GM19043 (cell line): ENCODE measurements at regions not wholly inside any gene's neighbourhood (a gene's known extent, or its start where the extent isn't known, plus 50 kb on each side); places are given as distances from the start of the nearest gene placed in this dataset.

Experiments used
- ATAC-seq: cut with Tn5 transposase; IDR thresholded peaks from one replicate; pipeline ENCODE4 v1.9.1; 2021; ENCODE audit warnings: low read depth; ENCODE audit not compliant: unreplicated experiment

DNA sequence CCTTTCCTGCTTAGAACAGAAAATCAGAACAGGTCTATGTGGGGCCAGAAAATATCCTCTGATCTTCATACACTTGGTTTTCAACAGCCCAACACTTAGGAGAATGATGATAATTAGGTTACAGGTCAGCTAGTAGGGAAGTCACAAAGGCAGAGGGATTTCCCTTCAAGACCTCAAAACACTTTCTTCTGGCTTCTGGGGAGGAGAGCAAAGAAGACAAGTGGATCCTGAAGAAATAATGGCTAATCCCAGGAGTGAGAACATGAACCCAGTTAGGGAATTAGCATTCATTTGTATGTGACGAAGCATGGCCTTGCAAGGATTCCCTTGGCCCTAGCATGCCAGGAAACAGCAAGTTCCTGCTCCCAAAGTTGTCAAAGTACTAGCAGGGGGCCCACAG lies 223.3 kb downstream of the BCAT1 start:
- no peak for ATAC-seq

DNA sequence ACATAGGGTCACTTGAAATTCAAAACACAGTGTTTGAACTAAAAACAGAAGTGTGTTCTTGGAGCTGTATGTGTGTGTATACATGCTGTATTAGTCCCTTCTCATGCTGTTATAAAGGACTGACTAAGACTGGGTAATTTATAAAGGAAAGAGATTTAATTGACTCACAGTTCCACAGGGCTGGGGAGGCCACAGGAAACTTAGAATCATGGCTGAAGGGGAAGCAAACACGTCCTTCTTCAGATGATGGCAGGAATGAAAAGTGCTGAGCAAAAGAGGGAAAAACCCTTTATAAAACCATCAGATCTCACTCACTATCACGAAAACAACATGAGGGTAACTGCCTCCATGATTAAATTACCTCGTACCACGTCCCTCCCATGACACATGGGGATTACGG lies 224.1 kb downstream of the BCAT1 start:
- no peak for ATAC-seq

DNA sequence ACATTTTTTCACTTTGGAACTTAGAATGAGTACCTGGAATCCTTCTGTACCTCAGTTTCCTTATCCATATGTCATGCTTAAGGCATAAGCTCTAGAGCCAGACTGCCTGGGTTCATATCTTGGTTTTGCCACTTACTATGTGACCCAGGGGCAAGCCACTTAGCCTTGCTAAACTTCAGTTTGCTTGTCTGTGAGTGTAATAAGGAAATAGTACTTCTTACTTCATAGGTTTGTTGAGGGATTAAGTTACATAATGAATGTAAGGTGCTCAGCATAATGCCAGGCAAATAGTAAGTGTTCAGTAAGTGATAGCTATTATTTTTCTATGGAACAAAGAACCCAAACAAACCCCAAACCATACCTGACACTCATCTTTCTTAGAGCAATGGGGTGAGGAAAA lies 225.1 kb downstream of the BCAT1 start:
- no peak for ATAC-seq

DNA sequence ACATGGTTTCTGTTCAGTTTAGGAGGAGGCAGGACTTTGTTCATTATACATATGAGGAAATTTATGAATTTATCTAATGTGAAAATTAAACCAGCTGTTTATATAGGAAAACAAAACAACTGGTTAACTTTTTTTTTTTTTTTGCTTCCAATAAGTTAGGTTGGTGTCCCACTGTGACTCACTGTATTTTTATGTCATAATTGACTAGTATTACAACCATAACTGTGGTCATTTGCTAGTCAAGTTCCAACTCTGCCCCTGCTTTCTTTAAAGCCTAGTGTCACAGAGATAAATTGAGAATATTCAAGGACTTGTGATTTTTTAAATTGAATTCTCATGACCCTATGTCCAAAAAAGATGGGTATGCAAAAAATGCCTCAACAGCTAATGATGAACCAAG lies 227.7 kb downstream of the BCAT1 start:
- no peak for ATAC-seq

DNA sequence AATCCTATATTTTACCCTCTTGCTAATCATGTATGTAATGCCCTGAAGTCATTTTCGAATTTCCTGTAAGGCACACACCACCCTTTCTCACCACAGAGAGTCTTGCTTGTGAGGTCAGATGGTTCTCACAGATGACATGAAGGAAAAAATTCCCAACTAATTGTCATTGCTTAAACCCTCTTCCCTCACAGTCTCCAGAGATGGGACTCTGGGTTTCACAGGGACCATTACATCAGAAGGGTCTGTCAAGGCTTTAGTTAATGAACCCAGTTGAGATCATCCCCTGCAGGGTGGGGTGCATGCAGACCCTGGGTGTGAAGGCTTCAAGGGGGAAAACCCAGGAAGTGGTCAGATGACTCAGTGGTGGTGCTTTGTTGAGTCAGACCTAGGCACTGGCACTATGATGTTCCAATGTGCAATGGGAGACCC lies 229.6 kb downstream of the BCAT1 start:
- ATAC-seq: peak; percentile 68

DNA sequence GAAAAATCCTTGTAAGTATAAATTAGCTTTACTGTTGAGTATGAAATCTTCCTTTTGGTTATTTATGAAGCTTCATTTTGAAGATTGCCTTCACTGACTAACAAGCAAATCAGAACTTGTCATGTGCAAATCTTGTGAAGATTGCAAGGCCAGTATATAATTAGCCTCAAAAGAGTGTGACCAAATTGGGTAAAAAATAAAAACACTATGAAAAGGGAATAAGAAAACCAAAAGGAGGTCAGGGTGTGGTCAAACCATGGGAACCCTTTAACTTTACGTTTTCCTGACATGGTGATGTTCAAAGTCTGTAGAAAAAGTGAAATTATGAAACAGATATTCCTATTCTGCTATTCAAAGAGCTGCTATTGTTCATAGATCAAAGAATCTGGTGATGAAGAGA lies 230.3 kb downstream of the BCAT1 start:
- ATAC-seq: no peak

DNA sequence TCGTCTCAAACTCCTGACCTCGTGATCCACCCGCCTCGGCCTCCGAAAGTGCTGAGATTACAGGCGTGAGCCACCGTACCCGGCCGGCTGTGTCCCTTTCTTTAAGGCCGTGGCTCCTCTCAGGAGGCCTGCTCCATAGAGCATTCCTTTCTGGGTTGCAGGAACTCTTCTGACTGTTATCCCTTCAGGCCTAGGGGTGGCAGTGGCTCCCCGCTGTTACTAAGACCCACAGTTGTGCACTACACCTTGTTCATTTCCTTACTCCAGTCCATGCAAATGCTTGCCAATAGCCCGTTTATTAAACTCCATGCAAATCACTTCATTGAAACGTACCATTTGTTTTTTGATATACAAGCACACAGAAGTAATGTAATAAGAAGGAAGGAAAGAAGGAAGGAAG lies 234.7 kb downstream of the BCAT1 start:
- no peak for ATAC-seq

DNA sequence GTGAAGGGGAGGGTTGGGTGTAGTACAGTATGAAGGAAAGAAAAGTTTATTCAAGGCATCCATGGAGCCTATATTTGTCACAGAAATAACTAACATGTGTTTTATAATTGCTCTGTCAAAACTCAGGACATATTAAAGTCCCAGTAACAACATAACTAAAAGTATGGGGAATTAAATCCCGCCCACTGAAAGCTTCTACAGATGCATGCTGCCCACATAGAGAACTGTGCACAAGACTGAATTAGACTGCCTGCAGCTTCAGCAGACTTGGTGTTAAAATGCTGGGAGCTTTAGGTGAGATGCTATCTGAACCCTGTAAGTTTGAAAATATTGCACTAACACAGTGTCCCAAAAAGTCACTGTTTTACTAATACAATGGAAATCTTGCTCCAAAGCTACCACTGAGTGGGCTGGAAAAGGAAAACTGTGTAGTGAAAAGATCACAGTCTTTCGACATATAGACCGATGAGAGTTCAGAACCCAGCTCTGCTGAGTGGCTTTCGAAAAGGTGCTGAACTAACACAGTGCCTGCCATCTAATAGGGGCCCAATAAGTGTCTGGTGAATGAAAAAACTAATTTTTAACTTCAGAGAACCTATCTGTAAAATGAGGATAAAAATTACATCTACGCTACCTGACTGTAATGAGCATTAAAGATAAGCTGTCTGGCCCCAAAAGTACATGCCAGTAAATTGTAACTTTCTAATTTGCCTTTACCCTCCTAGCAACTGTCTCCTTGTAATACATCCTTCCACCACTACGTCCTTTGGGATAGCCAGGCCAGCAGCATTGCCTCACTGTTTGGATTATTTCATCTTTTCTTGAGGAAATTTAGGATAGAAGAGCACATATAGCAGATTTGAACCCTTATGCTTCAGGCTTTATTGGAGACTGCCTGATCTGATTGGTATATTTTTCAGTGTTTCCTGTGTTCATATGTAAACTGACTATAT lies 237.6 kb downstream of the BCAT1 start:
- no peak for ATAC-seq

DNA sequence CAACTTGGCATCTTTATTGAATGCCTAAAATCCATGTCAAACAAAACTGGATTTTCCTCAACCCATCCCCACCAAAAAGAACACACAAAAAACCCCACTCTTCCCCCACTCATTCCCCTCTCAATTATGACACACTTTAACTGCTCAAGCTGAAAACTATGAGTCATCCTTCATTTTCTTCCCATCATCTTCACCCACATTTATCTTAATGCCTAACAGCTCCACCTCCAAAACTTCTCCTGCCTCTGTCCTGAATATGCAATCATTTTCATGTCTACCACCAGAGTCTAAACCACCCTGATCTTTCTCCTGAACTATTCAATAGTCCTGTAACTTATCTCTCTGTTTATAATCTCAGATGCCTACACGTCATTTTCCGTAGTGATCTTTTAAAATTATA lies 239.7 kb downstream of the BCAT1 start:
- no peak for ATAC-seq

DNA sequence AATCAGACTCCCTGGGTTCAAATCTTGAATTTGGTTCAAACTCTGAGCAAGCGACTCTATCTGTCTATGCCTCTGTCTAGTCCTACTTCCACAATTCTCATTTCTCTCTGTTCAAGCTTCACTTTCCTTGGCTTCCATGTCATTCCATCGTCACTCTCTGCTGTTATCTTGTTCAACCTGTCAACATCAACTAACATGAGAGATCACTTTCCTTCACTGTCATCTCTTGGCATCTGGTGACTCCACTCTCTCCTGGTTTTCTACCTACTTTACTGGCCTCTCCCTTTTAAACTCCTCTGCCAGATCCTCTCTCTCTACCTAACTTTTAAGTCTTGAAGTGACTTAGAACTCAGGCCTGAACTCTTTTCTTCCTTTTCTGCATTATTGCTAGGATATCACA lies 240.2 kb downstream of the BCAT1 start:
- no peak for ATAC-seq

DNA sequence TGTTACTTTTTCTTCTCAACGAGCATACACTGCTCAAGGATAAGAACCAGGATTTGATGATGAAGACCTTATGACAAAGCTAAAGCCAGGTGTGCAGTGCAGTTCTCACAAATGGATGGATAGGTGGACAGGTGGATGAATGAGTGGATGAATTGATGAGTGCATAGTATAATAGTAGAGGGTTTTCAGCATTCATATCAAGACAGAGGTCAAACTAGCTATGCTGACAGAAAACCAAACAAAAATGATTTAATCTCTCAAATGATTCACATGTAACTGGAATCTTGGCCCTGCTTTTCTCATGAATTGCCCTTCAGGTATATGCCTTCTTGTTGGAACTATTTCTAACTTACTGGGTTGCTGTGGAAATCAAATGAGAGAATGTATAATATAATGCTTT lies 240.9 kb downstream of the BCAT1 start:
- no peak for ATAC-seq

DNA sequence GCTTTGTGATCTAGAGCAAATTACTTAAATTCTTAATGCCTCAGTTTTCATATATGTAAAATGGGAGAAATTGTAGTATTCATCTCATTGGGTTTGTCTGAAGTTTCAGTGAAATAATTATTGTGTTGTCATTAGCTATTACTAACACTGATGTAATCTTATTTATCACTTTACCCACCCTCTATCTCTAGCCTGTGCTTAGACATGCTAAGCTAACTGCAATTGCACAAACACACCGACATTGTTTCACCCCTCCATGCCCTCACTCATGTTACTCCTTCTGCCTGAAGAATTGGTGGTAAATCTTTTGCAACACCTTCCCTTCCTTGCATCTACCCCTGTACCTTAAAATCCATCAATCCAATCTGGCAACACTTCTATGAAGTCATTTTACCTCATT lies 241.6 kb downstream of the BCAT1 start:
- no peak for ATAC-seq

DNA sequence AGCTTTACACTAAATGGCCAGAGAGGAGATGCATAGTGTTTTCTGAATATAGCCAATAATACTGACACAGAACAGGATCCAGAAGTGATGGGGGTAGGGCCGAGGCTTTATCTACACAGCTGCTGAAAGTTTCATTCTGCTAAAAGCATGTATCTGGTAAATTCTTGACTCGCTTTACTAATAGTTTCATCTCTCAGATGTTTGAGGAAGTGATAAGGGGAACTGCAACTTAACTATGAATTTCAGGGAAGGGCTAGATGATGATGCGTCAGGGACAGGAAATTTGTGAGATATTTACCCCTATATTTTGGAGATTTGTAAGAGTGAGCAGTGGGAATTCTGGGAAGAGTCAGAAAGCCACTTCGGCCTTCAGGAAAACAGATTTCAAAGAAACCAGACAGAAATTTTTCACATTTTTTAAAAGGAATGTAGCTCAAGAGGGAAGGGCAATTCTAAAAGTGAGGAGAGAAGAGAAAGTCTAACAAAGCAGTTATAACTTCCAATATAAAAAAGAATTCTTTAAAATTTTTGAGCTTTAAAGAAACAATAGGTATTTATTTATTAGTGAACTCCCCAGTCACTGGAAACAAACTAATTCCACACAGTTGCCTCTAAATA lies 243.1 kb downstream of the BCAT1 start:
- peak; percentile 99 for ATAC-seq

DNA sequence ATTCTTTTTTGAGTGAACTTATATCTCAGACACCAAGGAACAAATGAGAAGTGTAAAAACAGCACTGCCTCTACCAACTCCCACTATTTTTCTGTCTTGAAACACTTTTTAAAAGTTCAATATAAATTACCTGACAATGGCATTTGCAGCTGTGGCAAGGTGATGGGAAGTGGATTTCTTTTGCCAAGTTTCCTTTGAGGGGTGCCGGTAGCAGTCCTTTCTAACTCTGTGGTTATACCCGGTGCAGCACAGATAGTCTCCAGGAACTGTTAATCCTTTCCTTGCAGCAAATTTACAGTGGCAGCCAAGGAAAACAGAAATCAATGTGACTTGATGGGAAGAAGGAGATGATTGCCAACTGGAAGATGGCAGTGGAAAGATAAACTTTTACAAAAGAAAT lies 243.7 kb downstream of the BCAT1 start:
- ATAC-seq: no peak

DNA sequence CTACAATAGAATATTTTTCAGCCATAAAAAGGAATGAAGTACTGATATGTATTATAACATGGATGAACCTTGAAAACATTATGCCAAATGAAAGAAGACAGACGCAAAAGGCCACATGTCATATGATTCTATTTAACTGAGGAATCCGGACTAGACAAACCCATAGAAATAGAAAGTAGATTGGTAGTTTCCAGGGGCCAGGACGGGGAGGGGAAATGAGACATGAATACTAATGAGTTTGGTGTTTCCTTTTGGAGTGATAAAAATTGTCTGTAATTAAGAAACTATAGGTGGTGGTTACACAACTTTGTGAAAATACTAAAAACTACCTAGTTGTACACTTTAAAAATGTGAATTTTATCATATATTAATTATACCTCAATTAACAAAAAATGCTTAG lies 247.6 kb downstream of the BCAT1 start:
- no peak for ATAC-seq

DNA sequence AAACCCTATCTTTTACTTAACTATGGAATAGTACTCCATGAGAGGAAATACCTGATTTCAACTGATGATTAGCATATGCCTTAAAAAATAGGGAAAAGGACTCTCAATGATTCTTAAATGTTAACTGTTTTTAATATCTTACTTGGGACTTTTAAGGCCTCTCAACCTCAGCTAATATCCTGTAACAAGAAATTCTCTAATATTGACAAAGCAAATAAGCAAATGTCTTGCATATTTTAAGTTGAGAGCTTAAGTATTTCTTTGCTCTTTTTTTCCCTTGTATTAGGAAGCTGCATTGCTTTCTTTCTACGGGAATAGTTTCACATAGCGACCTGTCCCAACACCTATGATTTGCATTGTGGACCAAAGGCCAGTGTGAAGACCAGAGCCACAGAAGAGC lies 249.9 kb downstream of the BCAT1 start:
- ATAC-seq: no peak

DNA sequence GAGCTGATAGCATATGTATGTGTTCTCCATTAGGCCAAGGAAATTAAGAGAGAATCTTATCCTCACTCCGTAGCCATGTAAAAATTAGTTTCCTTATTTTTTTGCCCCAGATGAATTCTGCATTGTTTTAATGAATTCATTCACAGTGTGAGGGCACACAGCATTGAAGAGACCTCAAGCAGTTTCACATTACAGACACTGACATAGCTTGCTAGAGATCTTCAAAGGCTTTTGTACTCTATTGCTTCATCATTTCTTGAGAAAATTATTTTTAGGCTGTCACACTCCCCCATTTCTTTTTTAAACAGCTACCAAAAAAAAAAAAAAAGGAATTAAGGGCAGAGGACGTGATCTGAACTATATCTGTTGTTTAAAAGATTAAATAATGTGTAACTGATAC lies 251.1 kb downstream of the BCAT1 start:
- no peak for ATAC-seq

DNA sequence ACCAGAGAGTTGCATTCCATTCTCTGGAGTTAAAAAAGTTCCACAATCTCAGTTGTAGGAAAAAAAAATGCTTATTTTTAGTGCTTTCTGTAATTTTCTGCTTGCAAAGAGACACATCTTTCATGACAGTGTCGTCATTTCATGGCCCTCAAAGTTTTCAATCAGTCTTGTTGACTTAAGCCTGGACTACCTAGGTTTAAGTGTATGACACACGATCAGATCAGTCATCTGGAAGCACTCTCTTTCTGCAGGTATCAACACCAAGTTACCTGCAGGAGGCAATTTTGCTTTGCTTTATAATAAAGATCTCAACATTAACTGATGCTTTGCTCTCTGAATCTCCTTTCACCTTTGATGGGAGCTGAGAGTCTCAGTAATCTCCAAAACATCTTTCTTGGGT lies 251.6 kb downstream of the BCAT1 start:
- no peak for ATAC-seq

DNA sequence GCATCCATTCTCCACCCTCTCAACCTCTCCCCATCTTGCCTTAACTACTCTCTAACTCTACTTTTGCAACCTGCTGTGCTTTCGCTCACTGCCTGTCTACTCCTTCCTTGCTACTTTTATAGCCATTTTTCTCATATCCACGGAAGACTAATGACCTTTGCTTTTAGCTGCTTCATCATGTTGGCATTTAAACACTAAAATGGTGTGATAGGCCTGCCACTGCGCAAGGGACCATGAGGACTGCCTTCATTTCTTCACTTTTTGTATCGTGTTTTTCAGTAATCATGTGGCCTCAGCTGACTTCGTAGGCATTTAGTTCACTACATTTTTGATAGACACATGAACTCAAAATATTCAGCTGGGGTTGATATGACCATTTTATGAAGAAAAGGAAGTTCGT lies 252.1 kb downstream of the BCAT1 start:
- ATAC-seq: no peak

DNA sequence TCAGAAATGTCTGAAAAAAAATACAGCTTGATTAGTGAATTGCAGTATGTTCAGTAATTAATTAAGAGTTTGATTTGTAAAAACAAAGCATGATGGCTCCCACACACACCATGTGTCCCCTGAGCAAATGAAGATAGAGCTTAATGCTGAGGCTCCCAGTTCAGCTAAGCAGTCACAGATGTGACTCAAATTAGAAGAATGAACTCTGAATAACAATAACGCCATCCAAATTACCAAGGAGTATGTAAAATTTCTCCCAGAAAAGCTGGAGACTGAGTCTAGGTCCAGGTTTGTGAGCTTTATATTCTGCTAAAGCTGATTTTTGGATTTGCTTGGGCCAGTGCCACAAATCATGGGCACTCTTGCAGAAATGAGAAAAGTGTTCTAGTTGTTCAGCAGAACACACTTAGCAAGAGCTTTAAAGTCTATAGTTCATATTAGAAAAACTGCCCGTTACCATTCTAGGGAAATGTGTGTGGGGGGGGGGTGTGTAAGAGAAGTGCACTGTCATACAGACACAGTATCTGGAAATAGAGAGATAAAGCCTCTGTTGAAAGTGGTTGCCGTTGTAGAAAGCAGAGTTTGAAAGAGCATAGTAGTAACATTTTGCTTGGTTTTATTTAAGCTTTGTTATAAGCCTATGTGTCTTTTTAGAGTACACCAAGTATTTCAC lies 253.1 kb downstream of the BCAT1 start:
- no peak for ATAC-seq

DNA sequence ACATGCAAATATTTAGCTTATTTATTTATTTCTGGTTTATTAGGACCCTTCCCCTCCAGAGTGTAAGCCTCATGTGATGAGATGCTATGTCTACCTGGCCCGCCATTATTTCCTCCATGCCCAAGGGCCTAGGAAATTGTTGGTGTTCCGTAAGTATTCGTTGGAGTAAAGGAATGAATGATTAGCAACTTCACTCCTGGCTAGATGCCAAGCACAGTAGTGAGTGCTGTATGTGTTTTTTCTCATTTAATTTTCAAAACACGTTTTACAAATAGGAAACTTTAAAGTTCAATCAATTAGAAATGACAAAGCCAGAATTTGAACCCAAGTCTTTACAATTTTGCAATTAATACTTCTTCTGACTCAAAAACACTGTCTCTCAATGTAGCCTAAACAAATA lies 253.8 kb downstream of the BCAT1 start:
- ATAC-seq: no peak

DNA sequence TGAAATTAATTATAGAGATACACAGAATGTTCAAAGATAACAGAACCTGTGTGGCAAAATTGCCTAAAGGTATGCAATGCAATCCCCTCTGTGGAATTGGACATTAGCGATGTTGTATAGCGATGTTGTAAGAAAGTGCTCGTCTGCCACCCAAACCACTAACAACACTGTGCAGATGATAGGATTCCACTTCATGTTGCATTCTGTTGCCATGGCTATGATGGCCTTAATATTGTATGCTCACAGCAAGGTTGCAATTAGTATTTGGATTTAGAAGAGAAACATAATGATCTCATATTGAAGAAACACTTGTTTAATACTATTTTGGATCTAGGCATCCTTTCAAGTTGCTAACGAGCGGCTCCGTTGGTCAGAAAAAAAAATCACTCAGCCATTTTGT lies 260.3 kb downstream of the BCAT1 start:
- ATAC-seq: no peak
